Putamen (tissue), 1 donor: ENCODE measurements at regions not wholly inside any gene's neighbourhood (a gene's known extent, or its start where the extent isn't known, plus 50 kb on each side); places are given as distances from the start of the nearest gene placed in this dataset.
A peak's percentile ranks its signal among the peaks of the same experiment; 100 is the strongest.
"Not testable (repeated sequence)": the region's sequence is repeated elsewhere in the genome, so short reads cannot be mapped to it uniquely, and the experiment has no call there.

Experiments used
- DNase-seq: peaks from one replicate; pipeline ENCODE4 v3.0.0-alpha.2; 2016; ENCODE audit warnings: low spot score

DNA sequence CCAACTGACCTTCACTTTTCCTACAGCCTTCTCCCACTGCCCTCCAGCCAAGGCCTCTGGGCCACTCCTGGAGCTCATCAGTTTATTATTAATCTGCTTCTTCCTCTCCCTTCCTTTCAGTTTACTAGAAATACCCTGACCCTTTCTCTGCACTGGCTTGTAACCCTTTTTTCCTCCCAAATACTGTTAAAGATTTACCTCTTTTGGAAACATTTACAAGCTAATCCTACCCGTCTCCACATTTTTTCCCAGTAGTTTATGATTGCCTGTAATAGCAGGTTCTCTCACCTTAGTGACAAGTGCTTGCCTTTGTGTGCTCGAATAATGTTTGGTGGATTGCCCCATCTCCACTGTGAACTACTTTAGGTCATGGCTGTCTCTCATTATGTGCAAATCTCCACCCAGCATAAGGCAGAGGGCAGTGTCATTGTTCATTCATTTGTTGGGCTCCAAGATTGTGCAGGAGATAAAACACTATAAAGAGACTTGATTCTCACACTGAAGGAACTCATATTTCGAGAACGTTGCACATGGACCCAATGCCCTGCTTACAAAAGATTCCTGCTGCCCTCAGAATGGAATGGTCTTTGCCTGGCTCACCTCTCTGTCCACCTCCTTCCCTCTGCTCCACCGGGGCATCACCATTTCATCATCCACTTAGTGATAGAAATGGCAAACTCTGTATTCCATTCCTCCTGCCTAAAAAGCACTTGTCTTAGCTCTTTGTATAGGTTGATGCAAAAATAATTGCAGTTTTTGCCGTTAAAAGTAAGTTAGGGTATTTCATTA, 491.1 kb downstream of the UTRN start:
- DNase-seq: no peak

DNA sequence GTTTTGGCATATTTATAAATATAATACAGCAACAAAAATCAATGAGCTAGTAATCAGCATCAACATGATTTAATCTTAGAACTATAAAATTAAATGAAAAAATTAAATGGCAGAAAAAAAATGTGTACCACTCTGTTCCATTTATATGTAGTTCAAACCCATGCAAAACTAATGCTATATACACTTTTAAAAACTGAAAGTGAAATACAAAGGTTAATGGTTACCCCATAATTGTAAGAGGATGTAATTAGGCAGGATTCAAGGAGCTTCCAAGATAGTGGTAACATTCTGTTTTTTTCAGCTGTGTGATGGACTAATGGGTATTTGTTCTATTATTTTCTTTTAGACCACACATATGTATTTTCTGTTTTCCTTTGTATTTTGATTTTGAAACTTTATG, 492.1 kb downstream of the UTRN start:
- DNase-seq: no peak

DNA sequence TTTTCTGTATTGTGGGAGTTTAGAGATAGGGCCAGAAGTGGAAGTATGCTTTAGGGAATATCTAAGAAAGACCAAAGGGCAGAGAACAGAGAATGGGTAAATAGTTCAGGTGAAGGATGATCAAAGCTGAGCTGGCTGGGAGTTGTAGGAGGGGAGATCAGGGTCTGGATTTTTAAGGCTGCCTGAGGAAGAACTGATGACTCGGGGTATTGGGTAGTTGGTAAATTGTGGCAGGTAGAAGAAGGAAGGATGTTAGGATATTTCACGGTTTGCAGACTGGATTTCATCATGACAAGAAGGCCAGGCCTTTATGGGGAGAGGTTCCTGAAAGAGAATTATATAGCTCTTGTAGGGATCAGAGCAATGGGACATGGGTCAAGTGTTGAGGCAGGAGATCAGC, 492.9 kb downstream of the UTRN start:
- no peak for DNase-seq

DNA sequence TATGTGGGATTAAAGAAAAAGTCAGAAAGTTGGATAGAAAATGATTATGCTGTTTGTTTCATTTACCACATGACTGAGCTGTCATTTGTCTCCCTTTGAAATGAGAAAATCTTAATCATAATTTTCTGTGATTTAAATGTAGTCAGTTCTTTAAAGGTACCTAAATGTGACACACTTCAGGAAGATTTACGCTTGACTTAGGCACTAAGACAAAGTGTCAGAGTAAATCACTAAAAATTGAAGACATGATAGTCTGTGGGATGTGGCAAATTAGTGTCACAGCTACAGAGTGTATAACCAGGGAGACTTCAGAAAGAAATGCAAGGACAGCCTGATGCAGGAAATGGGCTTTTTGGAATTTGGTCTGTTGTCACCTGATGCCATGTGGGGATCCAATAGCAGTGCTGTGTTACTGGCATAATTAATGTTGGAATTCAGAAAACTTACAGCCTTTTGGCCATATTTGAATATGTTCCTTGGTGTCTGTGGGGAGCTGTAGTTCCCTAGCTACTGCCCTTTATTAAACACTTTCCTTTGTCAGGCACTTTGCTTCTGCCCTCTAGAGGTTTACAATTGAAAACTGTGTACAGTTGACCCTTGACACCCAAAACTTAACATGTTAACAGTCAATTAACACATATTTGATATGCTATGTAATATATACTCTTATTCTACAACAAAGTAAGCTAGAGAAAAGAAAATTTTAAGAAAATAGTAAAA, 493.8 kb downstream of the UTRN start:
- peak; percentile 68 for DNase-seq

DNA sequence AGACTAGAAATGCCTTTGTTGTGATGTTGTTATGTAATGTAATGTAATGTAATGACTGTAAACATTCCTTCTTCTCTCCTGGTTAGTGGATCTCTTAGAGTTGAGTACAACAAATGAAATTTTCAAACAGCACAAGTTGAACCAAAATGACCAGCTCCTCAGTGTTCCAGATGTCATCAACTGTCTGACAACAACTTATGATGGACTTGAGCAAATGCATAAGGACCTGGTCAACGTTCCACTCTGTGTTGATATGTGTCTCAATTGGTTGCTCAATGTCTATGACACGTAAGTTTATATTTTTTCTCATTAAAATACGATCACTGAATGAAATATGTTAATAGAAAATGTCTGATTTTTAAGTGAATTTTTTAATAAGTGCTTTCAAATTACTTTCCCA, 496.7 kb downstream of the UTRN start:
- DNase-seq: no peak

DNA sequence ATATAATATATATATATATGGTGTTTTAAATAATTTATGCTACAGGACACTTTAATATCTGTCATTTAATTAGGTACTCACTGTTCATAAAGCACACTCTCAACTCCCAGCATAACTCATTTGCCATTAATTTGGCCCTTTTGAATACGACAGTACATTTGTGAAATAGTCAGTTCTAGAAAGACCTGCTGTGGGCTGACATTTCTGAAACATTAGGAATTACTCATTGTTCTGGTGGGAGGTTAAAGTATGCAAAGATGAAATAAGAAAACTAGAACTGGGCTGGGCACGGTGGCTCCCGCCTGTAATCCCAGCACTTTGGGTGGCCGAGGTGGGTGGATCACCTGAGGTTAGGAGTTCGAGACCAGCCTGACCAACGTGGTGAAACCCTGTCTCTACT, 497.5 kb downstream of the UTRN start:
- DNase-seq: peak; percentile 43

DNA sequence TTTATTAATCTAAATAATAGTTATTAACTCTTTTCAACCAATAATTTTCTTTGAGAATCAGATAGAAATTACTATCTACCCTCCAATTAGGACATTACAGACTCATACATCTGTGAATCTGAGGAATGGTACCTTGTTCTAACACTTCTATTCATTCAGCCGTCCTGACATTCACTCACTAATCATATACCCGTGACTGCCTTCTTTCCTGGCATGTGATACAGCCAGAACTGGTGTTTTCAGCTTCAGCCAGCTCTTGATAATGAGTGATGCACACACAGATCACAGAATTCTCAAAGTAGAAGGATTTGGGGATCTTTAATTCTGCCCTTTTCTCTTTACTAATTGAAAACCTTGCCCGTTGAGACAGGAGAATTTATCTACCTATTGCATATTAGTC, 499.9 kb downstream of the UTRN start:
- DNase-seq: no peak

DNA sequence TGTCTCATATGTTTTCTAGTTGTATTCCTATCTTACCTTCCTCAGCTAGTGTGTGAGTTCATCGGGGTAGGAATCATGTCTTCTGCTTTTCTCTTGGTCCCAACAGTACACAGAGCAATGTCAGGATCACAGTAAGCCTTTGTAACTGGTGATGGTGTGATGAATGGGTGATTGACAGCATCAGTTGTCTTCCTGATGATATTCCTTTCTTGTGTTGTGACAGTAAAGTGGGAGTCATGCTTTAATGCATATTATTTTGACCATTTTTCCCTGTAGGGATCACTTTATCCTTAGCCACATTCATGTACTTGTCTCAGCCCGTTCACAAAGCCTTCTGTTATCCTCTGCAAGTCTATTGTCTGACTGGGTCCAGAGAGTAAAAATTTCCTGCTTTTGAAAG, 501.7 kb downstream of the UTRN start:
- no peak for DNase-seq

DNA sequence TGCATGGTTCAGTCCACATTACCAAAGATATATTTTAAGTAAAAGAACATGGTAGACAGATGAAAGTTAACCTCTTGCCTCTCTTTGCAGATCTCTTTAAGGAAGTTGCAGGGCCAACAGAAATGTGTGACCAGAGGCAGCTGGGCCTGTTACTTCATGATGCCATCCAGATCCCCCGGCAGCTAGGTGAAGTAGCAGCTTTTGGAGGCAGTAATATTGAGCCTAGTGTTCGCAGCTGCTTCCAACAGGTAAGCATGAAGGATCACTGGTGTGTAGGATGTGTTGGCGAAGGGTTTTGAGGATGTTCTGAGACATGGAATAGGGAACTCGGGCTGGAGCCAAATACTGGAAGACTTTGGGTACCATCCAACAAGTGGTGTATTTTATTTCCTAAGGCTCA, 508.6 kb downstream of the UTRN start:
- DNase-seq: no peak

DNA sequence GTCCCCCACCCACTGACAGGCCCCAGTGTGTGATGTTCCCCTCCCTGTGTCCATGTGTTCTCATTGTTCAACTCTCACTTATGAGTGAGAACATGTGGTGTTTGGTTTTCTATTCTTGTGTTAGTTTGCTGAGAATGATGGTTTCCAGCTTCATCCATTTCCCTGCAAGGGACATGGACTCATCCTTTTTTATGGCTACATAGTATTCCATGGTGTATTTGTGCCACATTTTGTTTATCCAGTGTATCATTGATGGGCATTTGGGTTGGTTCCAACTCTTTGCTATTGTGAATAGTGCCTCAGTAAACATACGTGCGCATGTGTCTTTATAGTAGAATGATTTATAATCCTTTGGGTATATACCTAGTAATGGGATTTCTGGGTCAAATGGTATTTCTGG, 509.9 kb downstream of the UTRN start:
- DNase-seq: not testable (repeated sequence)

DNA sequence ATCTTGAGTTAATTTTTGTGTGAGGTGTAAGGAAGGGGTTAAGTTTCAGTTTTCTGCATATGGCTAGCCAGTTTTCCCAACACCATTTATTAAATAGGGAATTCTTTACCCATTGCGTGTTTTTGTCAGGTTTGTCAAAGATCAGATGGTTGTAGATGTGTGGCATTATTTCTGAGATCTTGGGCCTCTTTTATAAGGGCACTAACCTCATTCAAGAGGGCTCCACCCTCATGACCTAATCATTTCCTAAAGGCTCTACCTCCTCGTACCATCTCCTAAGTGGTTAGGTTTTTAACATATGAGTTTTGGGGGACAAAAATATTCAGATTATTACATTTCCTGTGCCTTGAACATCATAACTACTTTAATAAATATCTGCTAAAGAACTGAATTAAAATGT, 510.9 kb downstream of the UTRN start:
- no peak for DNase-seq

DNA sequence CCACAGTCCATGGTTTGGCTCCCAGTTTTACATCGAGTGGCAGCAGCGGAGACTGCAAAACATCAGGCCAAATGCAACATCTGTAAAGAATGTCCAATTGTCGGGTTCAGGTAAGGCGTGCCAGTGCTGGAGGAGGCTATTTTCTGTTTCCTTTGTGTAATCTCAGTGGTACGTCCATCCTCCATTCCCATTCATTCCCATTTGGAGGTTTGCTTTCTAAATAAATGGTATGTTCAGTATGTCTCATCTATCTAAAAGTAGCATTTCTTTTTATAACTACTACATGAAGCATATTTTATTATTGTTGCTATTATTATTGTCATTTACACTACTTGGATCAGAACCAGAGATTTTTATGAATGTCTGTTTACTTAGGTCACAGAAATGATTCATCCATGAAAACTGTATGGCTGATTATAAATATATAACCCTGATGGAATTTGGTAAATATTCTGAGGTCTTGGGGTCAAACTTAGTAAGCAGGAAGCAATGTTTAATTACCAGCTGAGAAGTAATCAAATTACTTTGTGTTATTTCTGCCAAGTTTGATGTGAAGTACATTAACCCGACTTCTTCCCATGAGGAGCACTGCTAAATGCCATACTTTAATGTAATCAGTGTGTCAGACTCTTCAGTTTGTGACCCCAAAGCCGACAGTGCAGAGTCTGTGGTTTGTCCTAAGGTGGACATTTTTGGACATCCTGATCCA, 512.9 kb downstream of the UTRN start:
- no peak for DNase-seq

DNA sequence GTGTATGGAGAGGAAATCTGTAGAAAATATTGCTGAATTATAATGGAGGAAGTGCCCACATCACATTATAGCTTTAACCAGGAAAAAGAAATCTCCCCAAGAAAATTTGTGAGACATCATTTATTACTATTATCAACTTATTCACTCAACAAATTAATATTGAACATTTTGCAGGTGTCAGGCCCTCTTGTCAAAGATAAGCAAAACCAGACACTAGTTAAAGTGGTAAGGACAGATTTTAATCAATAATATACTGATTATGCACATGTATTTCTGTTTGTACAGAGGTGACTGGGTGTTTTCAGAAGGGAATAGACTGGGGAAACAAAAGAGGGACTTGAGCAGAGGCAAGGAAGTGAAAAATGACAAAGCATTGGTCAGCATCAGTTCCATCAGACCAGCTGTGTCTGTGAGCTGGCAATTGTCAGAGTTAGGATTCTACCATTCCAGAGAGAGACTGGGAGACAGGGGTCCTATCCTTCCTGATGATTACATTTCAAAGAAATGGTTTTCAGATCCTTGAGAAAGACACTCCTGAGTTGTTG, 519.2 kb downstream of the UTRN start:
- no peak for DNase-seq

DNA sequence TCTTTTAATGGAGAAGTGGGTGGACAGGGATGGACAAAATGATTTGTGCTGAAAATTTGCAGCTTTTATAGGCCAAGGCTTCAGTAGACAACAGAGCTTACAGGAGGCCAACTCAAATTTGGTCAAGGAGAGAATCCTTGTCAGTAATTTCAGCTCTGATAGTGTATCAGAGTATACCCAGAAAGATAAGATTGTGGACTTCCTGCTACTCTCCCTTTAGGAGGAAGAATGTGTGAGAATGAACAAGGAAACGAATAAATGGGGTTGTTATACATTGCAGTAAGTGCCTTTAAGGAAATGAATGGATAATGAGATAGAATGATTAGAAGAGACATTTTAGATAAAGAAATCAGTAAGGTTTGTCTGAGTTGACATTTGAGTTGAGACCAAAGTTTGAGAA, 519.9 kb downstream of the UTRN start:
- DNase-seq: no peak

DNA sequence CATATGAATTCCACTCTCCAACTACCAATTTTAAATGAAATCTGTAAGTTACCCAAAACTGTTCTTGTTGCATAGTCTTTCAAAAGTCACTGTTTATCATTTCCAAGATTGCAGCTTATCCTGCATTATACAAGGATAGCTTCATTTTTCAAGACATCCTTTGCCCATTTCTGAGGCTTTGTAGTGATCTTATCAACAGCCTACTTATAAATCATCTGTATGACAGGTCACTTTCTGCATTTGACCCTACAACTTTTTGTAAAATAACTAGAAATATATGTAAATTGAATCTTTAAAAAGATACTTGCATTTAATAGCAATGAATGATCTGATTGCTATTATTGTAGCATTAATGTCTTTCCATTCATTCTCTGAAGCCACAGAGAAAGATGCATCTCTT, 521.1 kb downstream of the UTRN start:
- DNase-seq: no peak

DNA sequence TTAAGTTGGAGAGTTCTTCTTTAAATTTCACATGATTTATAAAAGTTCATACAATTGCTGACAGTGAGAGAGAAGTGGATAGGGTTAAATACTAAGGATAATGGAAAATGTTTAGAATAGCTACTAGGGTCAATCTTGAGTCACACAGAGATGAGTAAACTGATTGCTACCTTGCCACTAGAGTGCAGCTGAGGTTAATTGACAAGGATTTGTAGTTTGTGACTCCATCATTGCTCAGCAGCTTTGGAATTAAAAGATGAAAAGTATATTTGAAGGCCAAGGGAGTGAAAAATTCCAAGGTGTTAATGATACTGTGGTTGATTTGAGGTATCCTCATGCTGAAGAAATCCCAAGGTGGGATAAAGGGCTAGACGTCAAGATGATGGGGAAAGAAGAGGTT, 524.0 kb downstream of the UTRN start:
- no peak for DNase-seq

DNA sequence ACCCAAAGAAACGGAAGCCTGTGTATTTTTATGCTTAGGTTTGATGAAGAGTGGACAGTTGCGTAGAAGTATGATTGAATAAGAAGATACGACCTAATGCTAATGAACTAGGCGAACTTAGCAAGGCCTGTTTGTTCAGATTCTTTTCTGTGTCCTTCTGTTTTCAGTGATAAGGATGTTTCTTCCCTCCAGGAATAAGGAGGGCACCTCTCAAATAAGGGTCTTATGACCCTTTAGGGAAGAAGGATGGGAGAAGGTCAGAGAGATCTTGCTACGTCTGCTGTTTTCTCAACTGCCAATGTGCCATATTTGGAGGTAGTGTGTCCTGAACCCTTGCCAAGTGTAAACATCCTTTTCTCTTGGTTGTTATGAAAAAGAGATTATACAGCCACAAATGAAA, 524.8 kb downstream of the UTRN start:
- no peak for DNase-seq

DNA sequence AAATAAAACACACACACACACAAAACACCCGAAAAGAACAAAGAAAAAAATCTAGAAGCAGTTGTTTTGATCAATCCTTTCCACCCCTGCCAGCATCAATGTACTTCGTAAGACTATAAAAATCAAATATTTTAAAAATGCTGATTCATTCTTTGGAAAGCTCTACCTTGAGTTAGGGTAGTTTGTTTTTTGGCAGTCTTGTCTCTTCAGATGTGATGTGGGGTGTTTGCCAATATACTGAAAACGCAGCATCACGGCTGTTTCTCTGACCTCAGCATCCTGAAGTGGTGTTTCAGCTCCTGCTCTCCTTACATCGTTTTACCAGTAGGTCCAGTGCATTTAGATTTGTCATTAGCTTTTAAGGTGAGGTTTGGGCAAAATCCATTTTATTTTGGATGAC, 526.0 kb downstream of the UTRN start:
- no peak for DNase-seq

DNA sequence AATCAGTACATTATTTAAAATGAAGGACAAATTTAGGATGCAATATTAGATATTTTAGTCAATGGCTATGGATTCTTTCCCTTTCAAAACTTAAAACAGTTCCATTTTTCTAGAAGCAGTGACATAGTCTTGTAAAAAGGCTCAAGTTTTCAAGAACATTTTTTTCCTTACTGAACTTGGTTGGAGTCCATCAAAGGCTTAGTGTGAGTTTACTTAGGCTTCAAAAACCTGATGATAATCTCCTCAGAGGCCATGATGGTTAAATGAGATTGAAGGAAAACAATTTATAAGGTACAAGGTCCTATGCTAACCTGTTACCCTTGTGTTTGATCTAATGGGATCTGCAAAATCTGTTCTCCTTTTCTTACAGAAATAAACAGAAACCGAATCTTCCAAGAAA, 531.8 kb downstream of the UTRN start:
- DNase-seq: no peak

DNA sequence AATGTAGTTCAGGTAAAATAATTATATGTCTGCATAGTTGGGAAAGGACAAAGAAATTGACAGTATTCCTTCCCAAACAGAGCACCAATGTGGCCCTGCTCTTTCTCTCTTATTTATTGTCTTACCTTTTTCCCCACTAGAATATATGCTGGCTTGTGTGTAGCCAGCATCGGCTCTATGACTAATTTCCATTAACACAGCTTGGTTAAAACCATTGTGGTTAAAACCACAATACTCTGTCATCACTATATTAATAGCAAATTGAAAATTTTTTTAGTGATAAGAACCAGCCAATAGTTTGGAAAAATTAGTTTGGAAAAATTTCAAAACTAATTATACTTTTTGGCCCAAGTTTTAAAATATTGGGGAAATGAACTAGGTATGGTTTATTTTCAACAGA, 535.1 kb downstream of the UTRN start:
- no peak for DNase-seq

DNA sequence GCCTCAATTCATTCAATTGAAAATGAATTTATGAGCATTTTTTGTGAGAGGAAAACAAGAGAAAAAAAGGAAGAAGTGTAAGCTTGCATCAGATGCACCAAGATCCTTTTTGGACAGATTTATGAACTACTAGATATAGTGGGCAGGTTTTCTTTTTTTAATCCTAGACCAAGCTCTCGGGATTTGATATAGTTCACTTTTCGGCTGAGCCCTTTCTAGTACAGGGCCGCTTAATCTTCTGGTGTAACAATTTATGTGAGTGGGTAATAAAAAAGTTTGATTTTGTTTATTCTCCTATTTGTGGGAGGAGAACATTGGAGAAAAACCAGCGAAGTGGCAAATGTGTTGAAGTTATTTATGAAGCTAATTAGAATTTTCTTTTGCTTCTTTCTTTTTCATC, 538.0 kb downstream of the UTRN start:
- no peak for DNase-seq

DNA sequence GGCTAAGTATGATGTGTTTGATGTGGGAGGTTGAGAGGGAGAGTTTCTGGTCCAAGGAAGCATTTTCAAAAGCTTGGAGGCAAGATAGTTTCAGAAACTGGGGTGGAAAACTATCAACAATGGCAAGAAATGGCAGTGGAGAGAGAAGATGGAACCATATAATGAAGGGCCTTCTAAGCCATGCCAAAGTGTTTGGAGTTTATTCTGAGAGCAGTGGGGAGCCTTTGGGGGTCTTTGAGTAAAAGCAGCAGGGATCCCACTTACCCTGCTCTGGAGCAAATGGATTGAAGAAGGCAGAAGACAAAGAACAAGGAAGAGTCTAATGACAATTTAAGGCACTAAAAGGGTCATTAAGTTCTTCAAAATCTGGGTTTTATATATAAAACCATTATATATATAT, 538.9 kb downstream of the UTRN start:
- DNase-seq: no peak
